Peyer's patch (tissue), 4 donors: ENCODE measurements at regions not wholly inside any gene's neighbourhood (a gene's known extent, or its start where the extent isn't known, plus 50 kb on each side); places are given as distances from the start of the nearest gene placed in this dataset.

Experiments used
- CTCF ChIP-seq, 6 experiments: fragments of 450-650 bp in 4 of 6; fragments of 200-600 bp in 2 of 6; sonication (generic) in 1 of 6; IDR thresholded peaks; one replicate each; pipeline ENCODE4 v1.5.1; 2017 to 2019; ENCODE audit warnings: antibody characterized with exemption in 6 of 6, mild to moderate bottlenecking in 3 of 6, moderate library complexity in 1 of 6
- POLR2A ChIP-seq, 2 donors: fragments of 450-650 bp; IDR thresholded peaks; one replicate each; pipeline ENCODE4 v1.5.1; 2017; ENCODE audit warnings: antibody characterized with exemption in 2 of 2, mild to moderate bottlenecking in 2 of 2, moderate library complexity in 2 of 2

GRCh38 chr4:112721627-112722026 lies 84.7 kb downstream of the LARP7 start:
- no peak for TF ChIP-seq POLR2A (IDR thresholded peaks at IDR 0.05)
- no peak for TF ChIP-seq CTCF (IDR thresholded peaks at IDR 0.05)
